HG02884 (cell line): ENCODE measurements at regions not wholly inside any gene's neighbourhood (a gene's known extent, or its start where the extent isn't known, plus 50 kb on each side); places are given as distances from the start of the nearest gene placed in this dataset.
"Not testable (repeated sequence)": the region's sequence is repeated elsewhere in the genome, so short reads cannot be mapped to it uniquely, and the experiment has no call there.

ENCODE experiments used
- ATAC-seq: cut with Tn5 transposase; IDR thresholded peaks from one replicate; pipeline ENCODE4 v1.9.1; 2021; ENCODE audit warnings: mild to moderate bottlenecking, moderate library complexity; ENCODE audit not compliant: unreplicated experiment

GRCh38 chr10:47711428-47711827 lies 52.0 kb downstream of the SYT15B start:
- ATAC-seq = not testable (repeated sequence)

GRCh38 chr10:47710443-47710842 lies 52.9 kb downstream of the SYT15B start:
- not testable (repeated sequence) for ATAC-seq

GRCh38 chr10:47705698-47706414 lies 57.5 kb downstream of the SYT15B start:
- peak; percentile 85 for ATAC-seq

- not testable (repeated sequence) for ATAC-seq
Measured at GRCh38 chr10:47701285-47701684, 62.1 kb downstream of the SYT15B start.

- ATAC-seq = not testable (repeated sequence)
Measured at GRCh38 chr10:47699854-47700253, 63.5 kb downstream of the SYT15B start.

GRCh38 chr10:47696170-47696569 lies 67.2 kb downstream of the SYT15B start:
- not testable (repeated sequence) for ATAC-seq

- not testable (repeated sequence) for ATAC-seq
Measured at GRCh38 chr10:47695149-47695548, 68.2 kb downstream of the SYT15B start.

GRCh38 chr10:47690304-47690703 lies 73.1 kb downstream of the SYT15B start:
- not testable (repeated sequence) for ATAC-seq

- ATAC-seq = not testable (repeated sequence)
Measured at GRCh38 chr10:47683826-47684475, 79.4 kb downstream of the SYT15B start.

- ATAC-seq = not testable (repeated sequence)
Measured at GRCh38 chr10:47681638-47681990, 81.8 kb downstream of the SYT15B start.

- ATAC-seq = not testable (repeated sequence)
Measured at GRCh38 chr10:47680848-47681637, 82.3 kb downstream of the SYT15B start.

- not testable (repeated sequence) for ATAC-seq
Measured at GRCh38 chr10:47676102-47676501, 87.3 kb downstream of the SYT15B start.

GRCh38 chr10:47675577-47675976 lies 87.8 kb downstream of the SYT15B start:
- ATAC-seq = not testable (repeated sequence)

- ATAC-seq = not testable (repeated sequence)
Measured at GRCh38 chr10:47673128-47673527, 90.3 kb downstream of the SYT15B start.

- not testable (repeated sequence) for ATAC-seq
Measured at GRCh38 chr10:47670857-47671256, 92.5 kb downstream of the SYT15B start.

GRCh38 chr10:47661955-47662577 lies 101.3 kb downstream of the SYT15B start:
- not testable (repeated sequence) for ATAC-seq

- not testable (repeated sequence) for ATAC-seq
Measured at GRCh38 chr10:47656732-47657131, 106.7 kb downstream of the SYT15B start.

- ATAC-seq = not testable (repeated sequence)
Measured at GRCh38 chr10:47654161-47654560, 109.2 kb downstream of the SYT15B start.

GRCh38 chr10:47648594-47648993 lies 114.8 kb downstream of the SYT15B start:
- ATAC-seq = not testable (repeated sequence)

- not testable (repeated sequence) for ATAC-seq
Measured at GRCh38 chr10:47647523-47648101, 115.8 kb downstream of the SYT15B start.
